Heart right ventricle (tissue), 16 donors: ENCODE measurements at regions not wholly inside any gene's neighbourhood (a gene's known extent, or its start where the extent isn't known, plus 50 kb on each side); places are given as distances from the start of the nearest gene placed in this dataset.

Source experiments
- ATAC-seq, 8 donors: fragments of 200-7000 bp; cut with Tn5 transposase; one replicate each; pipeline ENCODE4 v1.9.1; 2020; ENCODE audit warnings: mild to moderate bottlenecking in 8 of 8, moderate library complexity in 8 of 8, moderate number of reproducible peaks in 1 of 8
- DNase-seq, 2 donors: peaks; one replicate each; pipeline ENCODE4 v3.0.0-alpha.2; 2020
- H3K27ac ChIP-seq, 10 donors: fragments of 200-600 bp; sonication (generic) in 2 of 10; one replicate each; pipeline versions ENCODE4 v1.5.0 to v1.8.0; 2020 to 2022; ENCODE audit warnings: mild to moderate bottlenecking in 3 of 10
- H3K27me3 ChIP-seq, 7 donors: fragments of 200-600 bp; one replicate each; pipeline ENCODE4 v1.8.0; 2021 to 2022; ENCODE audit warnings: mild to moderate bottlenecking in 2 of 7
- H3K36me3 ChIP-seq, 9 donors: fragments of 200-600 bp; sonication (generic) in 1 of 9; one replicate each; pipeline versions ENCODE4 v1.5.0 to v1.8.0; 2020 to 2022; ENCODE audit warnings: mild to moderate bottlenecking in 2 of 9
- H3K4me1 ChIP-seq, 9 donors: fragments of 200-600 bp; sonication (generic) in 1 of 9; one replicate each; pipeline versions ENCODE4 v1.5.0 to v1.8.0; 2020 to 2022; ENCODE audit warnings: mild to moderate bottlenecking in 4 of 9
- H3K4me3 ChIP-seq, 10 donors: fragments of 200-600 bp; sonication (generic) in 2 of 10; one replicate each; pipeline versions ENCODE4 v1.5.0 to v1.8.0; 2020 to 2022; ENCODE audit warnings: mild to moderate bottlenecking in 7 of 10, moderate library complexity in 2 of 10
- H3K9me3 ChIP-seq, 11 donors: fragments of 200-600 bp in 10 of 11; sonication (generic) in 2 of 11; one replicate each; pipeline versions ENCODE4 v1.5.0 to v1.8.0; 2013 to 2022; ENCODE audit warnings: mild to moderate bottlenecking in 2 of 11, control low read depth in 1 of 11, moderate library complexity in 1 of 11
- WGBS, 2 donors: extraction: QIAGEN DNeasy Blood & Tissue Kit; methylation state at CpG; one replicate each; pipeline ENCODE4 v1.1.7; 2013; ENCODE audit warnings: inconsistent platforms in 1 of 2; 5-methylcytosine and 5-hydroxymethylcytosine counted together
- intact Hi-C, 10 donors: fragments of 100-400 bp; cut with DNase I; formaldehyde crosslinking; loops; one replicate each; pipeline versions ENCODE4 v1.11.1 to v1.14.2; 2022
- TF ChIP-seq, protein P1 (sequence below), 9 donors: fragments of 200-600 bp; sonication (generic) in 2 of 9; IDR thresholded peaks; one replicate each; pipeline versions ENCODE4 v1.5.0 to v1.8.0; 2021 to 2022; ENCODE audit warnings: antibody characterized with exemption in 9 of 9, mild to moderate bottlenecking in 5 of 9, moderate library complexity in 1 of 9
- donor health status: Arrhythmogenic right ventricular cardiomyopathy.
- donor health status: ischemic (EF 13 %, LVEDD 7.1; RV severe dilation, severe dysfunction).
- donor health status: healthy with polysubstance abuse.
- donor health status: DM: no; HTN: yes; CAD: no.
- donor health status: DM: no; HTN: no; CAD: no.
- donor health status: ischemic (EF 25% LVEDD 6.9; RV normal size, moderate dysfunction).
- donor health status: ischemic (EF 25% LVEDD 5.7; RV mildly dilated, moderate dysfunction).
- donor health status: healthy.
- donor health status: DM: yes; HTN: yes; CAD: no.
- donor health status: Ischemic cardiomyopathy.
- donor health status: ischemic (EF 35%, LVEDD 5.7; RV mildly dilated, moderate dysfunction).
- donor health status: nonischemic (EF 11% LVEDD 7.7; RV severe dilation, severe dysfunction).
- donor health status: DM: yes; HTN: yes; CAD: no.
- donor health status: PGD.
- donor health status: ischemic (EF 29% LVEDD 5.4; RV normal size, mild dysfunction).
- donor health status: nonischemic (EF 23%, LVEDD 6.1; RV moderate dilation, normal function).

DNA sequence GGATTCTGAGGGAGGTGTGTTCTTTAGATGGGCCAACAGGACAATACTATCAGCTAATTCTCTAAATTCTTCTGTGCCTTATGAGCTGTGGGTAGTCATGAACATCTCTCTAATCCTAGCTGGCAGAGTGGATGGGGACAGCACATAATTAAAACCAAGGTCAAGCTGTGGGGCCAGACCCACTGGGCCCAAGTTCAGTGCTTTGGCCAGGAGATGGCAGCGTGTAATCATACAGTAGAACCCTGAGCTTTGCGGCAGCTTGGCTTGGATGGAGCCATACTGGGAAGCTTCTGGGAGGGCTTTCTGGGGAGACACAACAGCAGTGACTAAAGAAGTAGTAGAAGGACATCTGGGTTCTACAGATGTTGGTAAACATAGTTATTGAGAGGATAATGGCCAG lies 140.3 kb upstream of the CXCL13 start:
- H3K27ac ChIP-seq, result no peak overlapping the region
- no peaks in the 10 kb centered on the region for H3K36me3 ChIP-seq
- 81 to 82% methylated on average over 2 of the region's 2 CpGs for WGBS, 2 donors
- H3K27me3 ChIP-seq, result no peaks in the 10 kb centered on the region
- intact Hi-C loops, result loop anchor here in 8 of 10 donors (1.0 to 10.0 kb wide), 5 partner anchors 130 to 140 kb away; partner anchors contain the start of gene CXCL13 (in 1 of the 8)
- DNase-seq (no peak), ATAC-seq (peak in 2 of 8 donors; percentile 25 to 59)
- no peaks in the 10 kb centered on the region for H3K4me1 ChIP-seq
- no peak overlapping the region for H3K4me3 ChIP-seq
- TF ChIP-seq, protein P1, sequence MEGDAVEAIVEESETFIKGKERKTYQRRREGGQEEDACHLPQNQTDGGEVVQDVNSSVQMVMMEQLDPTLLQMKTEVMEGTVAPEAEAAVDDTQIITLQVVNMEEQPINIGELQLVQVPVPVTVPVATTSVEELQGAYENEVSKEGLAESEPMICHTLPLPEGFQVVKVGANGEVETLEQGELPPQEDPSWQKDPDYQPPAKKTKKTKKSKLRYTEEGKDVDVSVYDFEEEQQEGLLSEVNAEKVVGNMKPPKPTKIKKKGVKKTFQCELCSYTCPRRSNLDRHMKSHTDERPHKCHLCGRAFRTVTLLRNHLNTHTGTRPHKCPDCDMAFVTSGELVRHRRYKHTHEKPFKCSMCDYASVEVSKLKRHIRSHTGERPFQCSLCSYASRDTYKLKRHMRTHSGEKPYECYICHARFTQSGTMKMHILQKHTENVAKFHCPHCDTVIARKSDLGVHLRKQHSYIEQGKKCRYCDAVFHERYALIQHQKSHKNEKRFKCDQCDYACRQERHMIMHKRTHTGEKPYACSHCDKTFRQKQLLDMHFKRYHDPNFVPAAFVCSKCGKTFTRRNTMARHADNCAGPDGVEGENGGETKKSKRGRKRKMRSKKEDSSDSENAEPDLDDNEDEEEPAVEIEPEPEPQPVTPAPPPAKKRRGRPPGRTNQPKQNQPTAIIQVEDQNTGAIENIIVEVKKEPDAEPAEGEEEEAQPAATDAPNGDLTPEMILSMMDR (IDR thresholded peaks at IDR 0.05), result peak in 8 of 9 donors; percentile 17 to 56 (median 50)
- H3K9me3 ChIP-seq, result peaks cover 0 to 21% (median 0%) of the 10 kb centered on the region in 11 donors

DNA sequence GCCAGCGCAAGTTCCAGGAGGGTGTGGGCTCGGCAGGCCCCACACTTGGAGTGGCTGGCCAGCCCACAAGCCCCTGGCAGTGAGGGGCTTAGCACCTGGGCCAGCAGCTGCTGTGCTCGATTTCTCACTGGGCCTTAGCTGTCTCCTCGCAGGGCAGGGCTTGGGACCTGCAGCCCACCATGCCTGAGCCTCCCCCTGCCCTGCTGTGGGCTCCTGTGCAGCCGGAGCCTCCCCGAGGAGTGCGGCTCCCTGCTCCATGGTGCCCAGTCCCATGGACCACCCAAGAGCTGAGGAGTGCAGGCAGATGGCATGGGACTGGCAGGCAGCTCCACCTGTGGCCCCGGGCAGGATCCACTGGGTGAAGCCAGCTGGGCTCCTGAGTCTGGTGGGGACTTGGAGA lies 139.2 kb upstream of the CXCL13 start:
- H3K4me1 ChIP-seq, result no peaks in the 10 kb centered on the region
- H3K4me3 ChIP-seq, result no peak overlapping the region
- peaks cover 0 to 21% (median 0%) of the 10 kb centered on the region in 11 donors for H3K9me3 ChIP-seq
- TF ChIP-seq, protein P1 (IDR thresholded peaks at IDR 0.05), result no peak
- H3K36me3 ChIP-seq, result no peaks in the 10 kb centered on the region
- DNase-seq (no peak), ATAC-seq (no peak)
- H3K27ac ChIP-seq, result no peak overlapping the region
- intact Hi-C loops, result loop anchor here in 6 of 10 donors (5.0 to 10.0 kb wide), 3 partner anchors 128 to 138 kb away; partner anchors contain the start of gene CXCL13 (in 1 of the 6)
- WGBS, 2 donors, result 93% methylated on average over 8 of the region's 8 CpGs
- no peaks in the 10 kb centered on the region for H3K27me3 ChIP-seq

DNA sequence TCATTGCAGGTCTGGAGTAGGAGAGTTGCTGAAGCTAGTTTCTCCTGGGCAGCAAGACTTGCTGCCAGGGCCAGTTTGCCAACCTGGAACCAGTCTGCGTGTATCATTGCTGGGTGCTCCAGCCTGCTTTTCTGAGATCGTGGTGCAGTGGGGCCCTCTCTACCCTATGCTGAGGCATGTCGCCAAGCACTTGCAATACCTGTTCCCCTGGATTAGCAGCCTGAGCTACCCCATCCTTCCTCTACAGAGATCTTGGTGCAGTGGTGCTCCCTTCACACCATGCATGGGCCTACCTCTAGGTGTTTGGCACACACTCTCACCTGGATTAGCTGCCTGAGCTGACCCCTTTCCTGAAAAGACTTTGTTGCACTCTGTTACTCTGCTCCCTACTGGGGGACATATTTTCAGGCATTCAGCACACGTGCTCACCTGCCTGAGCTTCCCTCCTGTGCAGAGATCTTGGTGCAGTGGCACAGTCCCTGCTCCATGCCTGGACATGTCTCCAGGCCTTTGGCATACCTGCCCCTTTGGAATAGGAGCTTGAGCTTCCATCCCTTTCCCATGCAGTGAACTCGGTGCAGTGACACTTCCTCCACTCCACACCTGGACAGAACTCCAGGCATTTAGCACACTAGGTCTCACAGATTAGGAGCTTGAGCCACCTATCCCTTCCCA lies 133.7 kb upstream of the CXCL13 start:
- H3K36me3 ChIP-seq, result no peaks in the 10 kb centered on the region
- ATAC-seq (no peak), DNase-seq (no peak)
- TF ChIP-seq, protein P1 (IDR thresholded peaks at IDR 0.05), result no peak
- peaks cover 0 to under 1% (median 0%) of the 10 kb centered on the region in 11 donors for H3K9me3 ChIP-seq
- no peak overlapping the region for H3K4me3 ChIP-seq
- intact Hi-C loops, result no loop called here
- 86 to 88% methylated on average over 5 of the region's 5 CpGs for WGBS, 2 donors
- H3K4me1 ChIP-seq, result no peaks in the 10 kb centered on the region
- H3K27ac ChIP-seq, result no peak overlapping the region
- no peaks in the 10 kb centered on the region for H3K27me3 ChIP-seq

DNA sequence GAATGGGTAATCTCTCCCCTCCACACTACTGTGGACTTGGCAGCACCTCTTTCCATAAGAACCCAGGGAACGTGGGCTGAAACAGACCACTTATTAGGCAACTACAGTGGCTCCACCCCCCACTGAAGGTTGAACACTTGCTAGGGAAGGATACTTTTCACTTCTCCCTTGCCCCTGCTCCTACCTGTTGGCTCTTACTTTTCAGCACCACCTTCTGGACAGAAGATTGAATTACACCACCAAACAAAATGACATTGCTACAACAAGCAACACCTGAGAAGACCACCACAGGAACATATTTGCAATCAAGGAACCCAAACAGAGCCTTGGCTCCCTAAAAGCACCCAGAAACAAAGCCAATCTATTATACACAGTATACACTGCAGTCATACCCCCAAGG lies 132.1 kb upstream of the CXCL13 start:
- no peaks in the 10 kb centered on the region for H3K4me1 ChIP-seq
- ATAC-seq (no peak), DNase-seq (no peak)
- no peak overlapping the region for H3K4me3 ChIP-seq
- no peak overlapping the region for H3K27ac ChIP-seq
- H3K27me3 ChIP-seq, result no peaks in the 10 kb centered on the region
- peaks cover 0 to 14% (median 0%) of the 10 kb centered on the region in 11 donors for H3K9me3 ChIP-seq
- intact Hi-C loops, result no loop called here
- WGBS, 2 donors, result 43 to 50% methylated on average over 1 of the region's 1 CpG
- TF ChIP-seq, protein P1 (IDR thresholded peaks at IDR 0.05), result peak in 2 of 9 donors; percentile 7 to 17
- no peaks in the 10 kb centered on the region for H3K36me3 ChIP-seq
